ENCODE measurements at regions not wholly inside any gene's neighbourhood (a gene's known extent, or its start where the extent isn't known, plus 50 kb on each side); places are given as distances from the start of the nearest gene placed in this dataset.

DNA sequence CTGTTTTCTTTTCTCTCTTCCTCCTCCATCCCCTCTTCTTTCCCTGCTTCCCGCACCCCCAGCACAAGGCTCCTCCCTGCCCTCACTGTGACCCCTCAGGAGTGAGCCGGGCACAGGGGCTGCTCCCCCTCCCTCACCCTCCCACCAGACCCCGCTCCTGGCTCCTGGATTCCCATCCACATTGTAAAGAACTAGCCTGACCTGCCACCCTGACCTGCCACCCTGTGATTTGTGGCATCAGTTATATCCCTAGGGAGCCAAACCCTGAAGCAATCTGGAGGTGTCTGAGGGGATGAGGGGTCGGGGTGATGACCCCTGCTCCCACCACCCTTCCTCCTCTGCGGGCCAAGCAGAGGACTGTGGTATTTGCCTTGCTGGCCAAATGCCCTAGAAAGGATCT is 98.0 kb upstream of the LHX1 start:
- WGBS, result 24% methylated on average over 5 of the region's 5 CpGs
- H3K27me3 ChIP-seq, result peaks cover 39% of the 10 kb centered on the region
- H3K4me3 ChIP-seq, result no peak overlapping the region
- DNase-seq (ENCODE audit: low spot score in 2 of 2), result no peak
- no peak overlapping the region for H3K27ac ChIP-seq
- no peaks in the 10 kb centered on the region for H3K4me1 ChIP-seq
- no peaks in the 10 kb centered on the region for H3K36me3 ChIP-seq
- no peaks in the 10 kb centered on the region for H3K9me3 ChIP-seq
- TF ChIP-seq, protein P1, sequence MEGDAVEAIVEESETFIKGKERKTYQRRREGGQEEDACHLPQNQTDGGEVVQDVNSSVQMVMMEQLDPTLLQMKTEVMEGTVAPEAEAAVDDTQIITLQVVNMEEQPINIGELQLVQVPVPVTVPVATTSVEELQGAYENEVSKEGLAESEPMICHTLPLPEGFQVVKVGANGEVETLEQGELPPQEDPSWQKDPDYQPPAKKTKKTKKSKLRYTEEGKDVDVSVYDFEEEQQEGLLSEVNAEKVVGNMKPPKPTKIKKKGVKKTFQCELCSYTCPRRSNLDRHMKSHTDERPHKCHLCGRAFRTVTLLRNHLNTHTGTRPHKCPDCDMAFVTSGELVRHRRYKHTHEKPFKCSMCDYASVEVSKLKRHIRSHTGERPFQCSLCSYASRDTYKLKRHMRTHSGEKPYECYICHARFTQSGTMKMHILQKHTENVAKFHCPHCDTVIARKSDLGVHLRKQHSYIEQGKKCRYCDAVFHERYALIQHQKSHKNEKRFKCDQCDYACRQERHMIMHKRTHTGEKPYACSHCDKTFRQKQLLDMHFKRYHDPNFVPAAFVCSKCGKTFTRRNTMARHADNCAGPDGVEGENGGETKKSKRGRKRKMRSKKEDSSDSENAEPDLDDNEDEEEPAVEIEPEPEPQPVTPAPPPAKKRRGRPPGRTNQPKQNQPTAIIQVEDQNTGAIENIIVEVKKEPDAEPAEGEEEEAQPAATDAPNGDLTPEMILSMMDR (IDR thresholded peaks at IDR 0.05), result no peak
- TF ChIP-seq POLR2AphosphoS5 (IDR thresholded peaks at IDR 0.05) (no peak), EP300 (IDR thresholded peaks at IDR 0.05) (no peak), POLR2A (IDR thresholded peaks at IDR 0.05) (no peak)

DNA sequence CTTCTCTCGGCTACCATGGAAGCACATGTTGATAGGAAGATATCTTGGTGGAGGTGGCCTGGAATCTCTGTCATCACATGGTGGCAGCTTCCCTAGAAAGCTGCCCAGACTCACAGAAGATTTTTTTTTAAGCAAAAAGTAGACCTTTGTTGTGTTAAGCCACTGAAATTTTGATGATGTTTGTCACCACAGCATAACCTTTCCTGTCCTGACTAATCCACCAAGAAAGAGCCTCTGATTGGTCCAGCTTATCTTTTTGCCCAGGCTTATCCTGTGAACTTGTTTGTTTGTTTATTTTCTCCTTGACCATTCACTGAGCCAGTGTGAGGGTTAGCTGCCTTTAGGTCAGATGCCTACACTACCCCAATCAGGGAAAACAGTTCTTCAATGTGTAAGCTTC is 96.5 kb upstream of the LHX1 start:
- peaks cover 50% of the 10 kb centered on the region for H3K27me3 ChIP-seq
- no peak overlapping the region for H3K4me3 ChIP-seq
- no peaks in the 10 kb centered on the region for H3K36me3 ChIP-seq
- TF ChIP-seq POLR2A (IDR thresholded peaks at IDR 0.05) (no peak), POLR2AphosphoS5 (IDR thresholded peaks at IDR 0.05) (no peak), EP300 (IDR thresholded peaks at IDR 0.05) (no peak)
- TF ChIP-seq, protein P1 (IDR thresholded peaks at IDR 0.05), result no peak
- no peaks in the 10 kb centered on the region for H3K4me1 ChIP-seq
- 89% methylated on average over 1 of the region's 1 CpG for WGBS
- no peak overlapping the region for H3K27ac ChIP-seq
- DNase-seq (ENCODE audit: low spot score in 2 of 2), result no peak
- no peaks in the 10 kb centered on the region for H3K9me3 ChIP-seq

DNA sequence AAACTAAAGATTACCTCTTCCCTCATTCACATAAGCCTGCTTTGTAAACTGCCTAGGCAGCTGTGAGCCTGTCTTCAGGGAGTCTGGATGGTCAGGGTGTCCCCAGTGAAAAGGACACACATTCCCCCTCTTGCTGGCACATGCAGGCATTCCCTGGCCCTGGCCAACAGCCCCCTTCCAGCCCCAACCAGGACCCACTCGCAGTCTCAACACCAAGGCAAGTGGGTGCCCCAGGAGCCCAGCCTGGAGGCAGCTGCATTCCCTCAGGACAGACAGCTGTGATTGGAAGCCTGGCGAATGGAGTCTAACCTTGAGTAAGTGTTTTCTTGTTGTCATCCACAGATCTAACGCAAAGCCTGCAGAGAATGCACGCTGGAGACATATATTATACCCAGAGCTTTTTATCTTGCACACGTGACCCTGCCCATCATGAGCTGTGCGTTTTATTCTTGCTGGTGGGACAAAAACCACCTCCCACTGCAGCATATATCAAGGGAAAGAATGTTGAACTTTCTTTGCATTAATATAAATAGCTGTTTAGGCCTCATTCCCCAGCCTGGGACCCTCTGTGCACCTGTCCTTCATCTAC is 95.0 kb upstream of the LHX1 start:
- no peak for DNase-seq (ENCODE audit: low spot score in 2 of 2)
- H3K36me3 ChIP-seq, result no peaks in the 10 kb centered on the region
- H3K27ac ChIP-seq, result no peak overlapping the region
- 19% methylated on average over 5 of the region's 6 CpGs for WGBS
- no peaks in the 10 kb centered on the region for H3K4me1 ChIP-seq
- H3K4me3 ChIP-seq, result no peak overlapping the region
- H3K27me3 ChIP-seq, result peaks cover 62% of the 10 kb centered on the region
- H3K9me3 ChIP-seq, result no peaks in the 10 kb centered on the region
- no peak for TF ChIP-seq EP300 (IDR thresholded peaks at IDR 0.05)
- no peak for TF ChIP-seq POLR2A (IDR thresholded peaks at IDR 0.05)
- no peak for TF ChIP-seq POLR2AphosphoS5 (IDR thresholded peaks at IDR 0.05)
- TF ChIP-seq, protein P1 (IDR thresholded peaks at IDR 0.05), result no peak

DNA sequence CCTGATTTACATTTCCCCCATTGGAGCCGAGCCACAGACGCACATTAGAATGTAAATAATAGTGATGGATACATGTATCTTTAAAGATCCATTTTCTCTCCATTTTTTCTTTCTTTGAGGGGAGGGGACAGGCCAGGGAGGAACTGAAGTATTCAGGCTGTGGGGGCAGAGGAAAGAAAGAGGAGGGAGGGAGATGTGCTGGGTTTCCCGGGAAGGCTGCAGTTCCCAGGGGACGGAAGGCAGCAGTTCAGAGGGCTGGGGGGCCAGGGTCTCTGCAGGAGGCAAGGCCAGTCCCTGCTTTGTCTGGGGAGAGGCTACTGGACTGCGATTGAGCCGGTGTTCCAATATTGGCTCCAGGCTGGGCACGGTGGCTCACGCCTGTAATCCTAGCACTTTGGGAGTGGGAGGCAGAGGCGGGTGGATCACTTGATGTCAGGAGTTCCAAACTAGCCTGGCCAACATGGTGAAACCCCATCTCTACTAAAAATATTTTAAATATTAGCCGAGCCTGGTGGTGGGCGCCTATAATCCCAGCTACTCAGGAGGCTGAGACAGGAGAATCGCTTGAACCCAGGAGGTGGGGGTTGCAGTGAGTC is 94.2 kb upstream of the LHX1 start:
- 54% methylated on average over 12 of the region's 12 CpGs for WGBS
- H3K36me3 ChIP-seq, result no peaks in the 10 kb centered on the region
- no peaks in the 10 kb centered on the region for H3K9me3 ChIP-seq
- DNase-seq (ENCODE audit: low spot score in 2 of 2), result no peak
- H3K4me1 ChIP-seq, result no peaks in the 10 kb centered on the region
- H3K27me3 ChIP-seq, result peaks cover 70% of the 10 kb centered on the region
- TF ChIP-seq POLR2AphosphoS5 (IDR thresholded peaks at IDR 0.05), result no peak
- TF ChIP-seq, protein P1 (IDR thresholded peaks at IDR 0.05), result no peak
- TF ChIP-seq POLR2A (IDR thresholded peaks at IDR 0.05), result no peak
- TF ChIP-seq EP300 (IDR thresholded peaks at IDR 0.05), result no peak
- H3K27ac ChIP-seq, result no peak overlapping the region
- no peak overlapping the region for H3K4me3 ChIP-seq

DNA sequence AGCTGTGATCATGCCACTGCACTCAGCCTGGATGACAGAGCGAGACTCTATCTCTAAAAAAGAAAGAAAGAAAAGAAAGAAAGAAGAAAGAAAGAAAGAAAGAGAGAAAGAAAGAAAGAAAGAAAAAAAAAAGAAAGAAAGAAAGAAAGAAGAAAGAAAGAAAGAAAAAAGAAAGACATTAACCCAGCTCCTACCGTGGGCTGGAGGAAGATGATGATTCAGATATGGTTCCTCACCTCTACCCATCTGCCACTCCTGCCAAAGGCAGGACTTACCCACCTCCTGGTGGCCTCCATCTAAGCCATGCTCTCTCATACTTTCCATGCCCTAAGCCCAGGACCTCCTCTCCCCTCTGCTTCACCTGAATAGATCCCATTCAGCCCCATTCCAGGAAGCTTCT is 93.3 kb upstream of the LHX1 start:
- Histone ChIP-seq H3K27me3 (peaks cover 75% of the 10 kb centered on the region), H3K4me1 (no peaks in the 10 kb centered on the region), H3K9me3 (no peaks in the 10 kb centered on the region), H3K4me3 (no peak overlapping the region), H3K27ac (no peak overlapping the region), H3K36me3 (no peaks in the 10 kb centered on the region)
- 79% methylated on average over 2 of the region's 2 CpGs for WGBS
- DNase-seq (ENCODE audit: low spot score in 2 of 2), result no peak
- TF ChIP-seq EP300 (IDR thresholded peaks at IDR 0.05) (no peak), POLR2AphosphoS5 (IDR thresholded peaks at IDR 0.05) (no peak)
- TF ChIP-seq, protein P1 (IDR thresholded peaks at IDR 0.05), result no peak

Data from suprapubic skin (tissue), 4 donors.